PC-9 (cell line): ENCODE measurements at regions not wholly inside any gene's neighbourhood (a gene's known extent, or its start where the extent isn't known, plus 50 kb on each side); places are given as distances from the start of the nearest gene placed in this dataset.

Source experiments
- CTCF ChIP-seq: fragments of 200-600 bp; sonication (generic); conservative IDR thresholded peaks from 2 replicates; pipeline ENCODE4 v1.6.1; 2017; ENCODE audit warnings: mixed run types, antibody characterized with exemption, mild to moderate bottlenecking, moderate library complexity
- EZH2 ChIP-seq: fragments of 200-600 bp; sonication (generic); IDR thresholded peaks from 2 replicates; pipeline ENCODE4 v1.8.0; 2017; ENCODE audit warnings: antibody characterized with exemption, low read depth

- no peak for TF ChIP-seq CTCF
- TF ChIP-seq EZH2, result no peak
Measured at GRCh38 chr10:5588080-5588453, 63.3 kb downstream of the CALML3 start.
